Lower leg skin (tissue), 3 donors: ENCODE measurements at regions not wholly inside any gene's neighbourhood (a gene's known extent, or its start where the extent isn't known, plus 50 kb on each side); places are given as distances from the start of the nearest gene placed in this dataset.

Experiments used
- POLR2A ChIP-seq, 2 donors: fragments of 450-650 bp; IDR thresholded peaks; one replicate each; pipeline ENCODE4 v1.6.1; 2016 to 2017; ENCODE audit warnings: antibody characterized with exemption in 2 of 2, mild to moderate bottlenecking in 1 of 2, moderate library complexity in 1 of 2
- TF ChIP-seq, protein P1 (sequence below), 3 donors: fragments of 450-650 bp; IDR thresholded peaks; one replicate each; pipeline ENCODE4 v1.5.1; 2016; ENCODE audit warnings: antibody characterized with exemption in 3 of 3, mild to moderate bottlenecking in 3 of 3, moderate library complexity in 2 of 3

DNA sequence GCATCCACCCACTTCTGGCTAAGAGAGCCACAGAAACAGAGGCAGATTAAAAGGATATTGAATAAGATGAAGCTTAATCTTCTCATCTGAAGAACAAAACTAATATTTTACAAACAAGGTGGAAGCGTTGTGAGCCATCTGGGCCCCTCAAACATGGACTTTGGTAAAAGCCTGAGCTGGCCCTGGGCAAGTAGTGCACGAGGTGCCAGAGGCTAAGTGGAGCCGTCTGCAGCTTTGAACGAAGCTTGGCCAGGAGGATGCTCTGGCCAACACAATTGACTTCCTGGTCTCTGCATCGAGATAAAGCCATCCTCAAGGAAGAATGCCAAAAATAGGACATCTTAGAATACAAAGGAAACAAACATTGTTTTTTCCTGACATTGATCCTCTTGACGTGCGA lies 53.2 kb upstream of the PLEKHG1 start:
- no peak for TF ChIP-seq POLR2A (IDR thresholded peaks at IDR 0.05)
- TF ChIP-seq, protein P1, sequence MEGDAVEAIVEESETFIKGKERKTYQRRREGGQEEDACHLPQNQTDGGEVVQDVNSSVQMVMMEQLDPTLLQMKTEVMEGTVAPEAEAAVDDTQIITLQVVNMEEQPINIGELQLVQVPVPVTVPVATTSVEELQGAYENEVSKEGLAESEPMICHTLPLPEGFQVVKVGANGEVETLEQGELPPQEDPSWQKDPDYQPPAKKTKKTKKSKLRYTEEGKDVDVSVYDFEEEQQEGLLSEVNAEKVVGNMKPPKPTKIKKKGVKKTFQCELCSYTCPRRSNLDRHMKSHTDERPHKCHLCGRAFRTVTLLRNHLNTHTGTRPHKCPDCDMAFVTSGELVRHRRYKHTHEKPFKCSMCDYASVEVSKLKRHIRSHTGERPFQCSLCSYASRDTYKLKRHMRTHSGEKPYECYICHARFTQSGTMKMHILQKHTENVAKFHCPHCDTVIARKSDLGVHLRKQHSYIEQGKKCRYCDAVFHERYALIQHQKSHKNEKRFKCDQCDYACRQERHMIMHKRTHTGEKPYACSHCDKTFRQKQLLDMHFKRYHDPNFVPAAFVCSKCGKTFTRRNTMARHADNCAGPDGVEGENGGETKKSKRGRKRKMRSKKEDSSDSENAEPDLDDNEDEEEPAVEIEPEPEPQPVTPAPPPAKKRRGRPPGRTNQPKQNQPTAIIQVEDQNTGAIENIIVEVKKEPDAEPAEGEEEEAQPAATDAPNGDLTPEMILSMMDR (IDR thresholded peaks at IDR 0.05): no peak
